MM.1S (cell line): ENCODE measurements at regions not wholly inside any gene's neighbourhood (a gene's known extent, or its start where the extent isn't known, plus 50 kb on each side); places are given as distances from the start of the nearest gene placed in this dataset.
"Not testable (repeated sequence)": the region's sequence is repeated elsewhere in the genome, so short reads cannot be mapped to it uniquely, and the experiment has no call there.

Experiments used
- DNase-seq: peaks from one replicate; pipeline ENCODE4 v3.0.0-alpha.2; 2015
- H2AFZ ChIP-seq: fragments of 300-600 bp; sonication (generic); 2 replicates; pipeline ENCODE4 v1.6.0; 2016; ENCODE audit warnings: antibody characterized with exemption, low read length
- H3F3A ChIP-seq: fragments of 300-600 bp; sonication (generic); 2 replicates; pipeline ENCODE4 v1.6.1; 2016; ENCODE audit warnings: mild to moderate bottlenecking, antibody characterized with exemption, low read length, moderate library complexity, mixed read lengths; ENCODE audit not compliant: insufficient read depth
- H3K27ac ChIP-seq: fragments of 300-600 bp; sonication (generic); 2 replicates; pipeline ENCODE4 v1.5.1; 2016; ENCODE audit warnings: mild to moderate bottlenecking, low read length
- H3K27me3 ChIP-seq: fragments of 300-600 bp; sonication (generic); replicated peaks from 2 replicates; pipeline ENCODE4 v1.6.0; 2016; ENCODE audit warnings: low read length; ENCODE audit not compliant: insufficient read depth
- H3K36me3 ChIP-seq: fragments of 300-600 bp; sonication (generic); replicated peaks from 2 replicates; pipeline ENCODE4 v1.6.1; 2016; ENCODE audit warnings: mild to moderate bottlenecking, low read length, mixed read lengths; ENCODE audit not compliant: insufficient read depth
- H3K4me1 ChIP-seq: fragments of 300-600 bp; sonication (generic); 2 replicates; pipeline ENCODE4 v1.6.1; 2016; ENCODE audit warnings: low read length, mixed read lengths
- H3K4me2 ChIP-seq: fragments of 300-600 bp; sonication (generic); 2 replicates; pipeline ENCODE4 v1.6.0; 2016; ENCODE audit warnings: low read depth, low read length
- H3K4me3 ChIP-seq: fragments of 300-600 bp; sonication (generic); 2 replicates; pipeline ENCODE4 v1.5.1; 2016; ENCODE audit warnings: low read length, mixed read lengths
- H3K79me2 ChIP-seq: fragments of 300-600 bp; sonication (generic); 2 replicates; pipeline ENCODE4 v1.6.1; 2016; ENCODE audit warnings: mixed run types, low read length, mixed read lengths
- H3K9ac ChIP-seq: fragments of 300-600 bp; sonication (generic); 2 replicates; pipeline ENCODE4 v1.6.1; 2016; ENCODE audit warnings: low read length, mixed read lengths
- H3K9me2 ChIP-seq: fragments of 300-600 bp; sonication (generic); replicated peaks from 2 replicates; pipeline ENCODE4 v1.6.1; 2016; ENCODE audit warnings: mild to moderate bottlenecking, low read length, mixed read lengths; ENCODE audit not compliant: insufficient read depth
- H3K9me3 ChIP-seq: fragments of 300-600 bp; sonication (generic); replicated peaks from 2 replicates; pipeline ENCODE4 v1.6.1; 2016; ENCODE audit warnings: mild to moderate bottlenecking, low read length, mixed read lengths; ENCODE audit not compliant: insufficient read depth
- H4K20me1 ChIP-seq: fragments of 300-600 bp; sonication (generic); 2 replicates; pipeline ENCODE4 v1.6.1; 2016; ENCODE audit warnings: mild to moderate bottlenecking, low read length, moderate library complexity, mixed read lengths; ENCODE audit not compliant: insufficient read depth
- EZH2 ChIP-seq: fragments of 300-600 bp; sonication (generic); optimal IDR thresholded peaks from 2 replicates; pipeline ENCODE3; 2017; ENCODE audit warnings: low read depth, mild to moderate bottlenecking, antibody characterized with exemption, low read length, mixed read lengths
- EZH2phosphoT487 ChIP-seq: fragments of 300-600 bp; sonication (generic); IDR thresholded peaks from 2 replicates; pipeline ENCODE4 v1.6.1; 2018; ENCODE audit warnings: antibody characterized with exemption, low read length
- TF ChIP-seq, protein P1 (sequence below): fragments of 300-600 bp; sonication (generic); IDR thresholded peaks from 2 replicates; pipeline ENCODE4 v1.5.1; 2016; ENCODE audit warnings: antibody characterized with exemption, low read length, mixed read lengths

DNA sequence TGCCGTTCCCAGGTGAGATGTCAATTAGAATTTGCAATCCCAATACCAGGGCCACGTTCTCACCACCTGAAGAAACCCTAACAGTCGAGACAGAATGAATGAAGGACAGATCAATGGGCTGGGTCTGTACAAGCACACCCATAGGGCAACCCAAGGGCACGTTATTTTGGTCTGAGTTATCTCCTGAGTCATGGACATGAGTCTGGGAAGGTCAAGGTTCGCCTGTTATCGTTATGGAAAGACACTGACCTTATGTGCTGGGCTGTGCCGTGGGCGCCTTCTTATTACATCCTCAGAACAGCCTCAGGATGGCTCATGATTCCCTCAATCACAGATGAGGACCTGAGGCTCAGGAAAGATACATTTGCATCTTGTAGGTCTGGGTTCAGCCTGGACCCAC lies 175.0 kb upstream of the SULF2 start:
- H3K4me1 ChIP-seq = no peaks in the 10 kb centered on the region
- no peak overlapping the region for H3K4me2 ChIP-seq
- no peaks in the 10 kb centered on the region for H3K9me2 ChIP-seq
- no peak for TF ChIP-seq EZH2
- no peaks in the 10 kb centered on the region for H3K36me3 ChIP-seq
- H3K79me2 ChIP-seq = no peaks in the 10 kb centered on the region
- H4K20me1 ChIP-seq = no peaks in the 10 kb centered on the region
- H3F3A ChIP-seq = no peaks in the 10 kb centered on the region
- H3K27me3 ChIP-seq = no peaks in the 10 kb centered on the region
- H2AFZ ChIP-seq = no peak overlapping the region
- no peak overlapping the region for H3K27ac ChIP-seq
- H3K9ac ChIP-seq = no peak overlapping the region
- no peaks in the 10 kb centered on the region for H3K9me3 ChIP-seq
- no peak overlapping the region for H3K4me3 ChIP-seq
- no peak for DNase-seq

DNA sequence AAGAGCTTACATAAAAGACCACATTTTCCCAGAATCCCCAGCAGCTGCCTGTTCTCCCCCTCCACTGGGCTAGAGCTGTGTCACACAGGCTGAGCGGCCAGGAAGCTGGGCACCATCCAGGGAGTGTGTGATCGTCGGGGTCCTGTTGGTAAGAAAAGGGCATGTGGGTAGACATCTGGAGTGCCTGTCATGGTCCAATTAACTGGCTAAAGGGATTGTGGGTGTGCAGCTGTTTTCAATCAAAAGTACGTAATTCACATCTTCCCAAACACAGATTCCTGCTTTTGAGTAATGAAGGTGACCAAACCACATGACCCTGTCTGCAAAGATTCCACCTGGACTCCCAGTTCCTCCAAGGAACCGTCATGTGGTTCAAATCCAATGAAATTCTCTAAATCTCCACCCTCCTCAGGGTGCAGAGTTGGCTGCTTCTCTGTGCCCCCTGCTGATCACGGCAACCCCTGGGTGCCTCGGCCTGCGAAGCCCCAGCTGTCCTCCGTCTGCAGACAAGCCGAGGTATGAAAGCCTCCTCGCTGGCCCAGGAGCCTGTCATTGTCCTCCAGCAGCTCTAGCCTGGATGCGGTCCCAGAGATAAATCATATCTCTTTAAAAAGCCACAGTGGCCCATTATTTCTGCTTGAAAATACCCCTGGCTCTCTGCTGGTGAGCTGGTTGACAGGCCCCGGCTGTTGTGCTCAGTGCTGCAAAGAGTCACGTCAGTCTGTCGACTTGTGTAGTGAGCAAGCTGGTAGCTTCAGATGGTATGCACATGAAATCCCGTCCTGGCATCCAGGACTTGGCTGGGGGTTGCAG lies 172.9 kb upstream of the SULF2 start:
- H3F3A ChIP-seq, H3K27me3 ChIP-seq, H3K9me3 ChIP-seq, H3K4me3 ChIP-seq, DNase-seq, H2AFZ ChIP-seq, H4K20me1 ChIP-seq, H3K9ac ChIP-seq, H3K79me2 ChIP-seq, H3K36me3 ChIP-seq, H3K4me1 ChIP-seq, H3K4me2 ChIP-seq, H3K9me2 ChIP-seq, H3K27ac ChIP-seq: not testable (repeated sequence)

DNA sequence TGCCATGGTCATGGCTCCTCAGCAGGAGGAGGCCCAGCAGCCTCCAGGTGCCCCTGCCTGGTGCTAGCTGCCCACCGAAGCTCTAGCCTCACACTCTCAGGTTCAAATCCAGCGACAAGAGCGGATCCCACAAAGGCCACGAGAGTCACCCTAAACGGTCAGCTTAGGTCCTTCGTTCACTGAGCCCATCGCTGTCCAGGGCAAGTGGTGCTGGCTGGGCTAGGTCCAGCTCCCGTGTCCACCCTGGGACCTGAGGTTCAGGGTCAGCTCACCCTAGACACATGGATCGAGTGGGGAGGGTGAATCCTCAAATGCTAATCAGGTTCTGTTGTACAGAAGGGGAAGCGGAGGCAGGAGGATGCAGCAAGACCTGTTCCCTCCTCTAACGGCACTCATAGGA lies 171.9 kb upstream of the SULF2 start:
- no peak for TF ChIP-seq EZH2phosphoT487
- TF ChIP-seq, protein P1, sequence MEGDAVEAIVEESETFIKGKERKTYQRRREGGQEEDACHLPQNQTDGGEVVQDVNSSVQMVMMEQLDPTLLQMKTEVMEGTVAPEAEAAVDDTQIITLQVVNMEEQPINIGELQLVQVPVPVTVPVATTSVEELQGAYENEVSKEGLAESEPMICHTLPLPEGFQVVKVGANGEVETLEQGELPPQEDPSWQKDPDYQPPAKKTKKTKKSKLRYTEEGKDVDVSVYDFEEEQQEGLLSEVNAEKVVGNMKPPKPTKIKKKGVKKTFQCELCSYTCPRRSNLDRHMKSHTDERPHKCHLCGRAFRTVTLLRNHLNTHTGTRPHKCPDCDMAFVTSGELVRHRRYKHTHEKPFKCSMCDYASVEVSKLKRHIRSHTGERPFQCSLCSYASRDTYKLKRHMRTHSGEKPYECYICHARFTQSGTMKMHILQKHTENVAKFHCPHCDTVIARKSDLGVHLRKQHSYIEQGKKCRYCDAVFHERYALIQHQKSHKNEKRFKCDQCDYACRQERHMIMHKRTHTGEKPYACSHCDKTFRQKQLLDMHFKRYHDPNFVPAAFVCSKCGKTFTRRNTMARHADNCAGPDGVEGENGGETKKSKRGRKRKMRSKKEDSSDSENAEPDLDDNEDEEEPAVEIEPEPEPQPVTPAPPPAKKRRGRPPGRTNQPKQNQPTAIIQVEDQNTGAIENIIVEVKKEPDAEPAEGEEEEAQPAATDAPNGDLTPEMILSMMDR = no peak
- no peak for TF ChIP-seq EZH2
- no peak overlapping the region for H3K27ac ChIP-seq
- no peak overlapping the region for H2AFZ ChIP-seq
- H3K9me3 ChIP-seq = no peaks in the 10 kb centered on the region
- no peak overlapping the region for H3K4me2 ChIP-seq
- H3K36me3 ChIP-seq = no peaks in the 10 kb centered on the region
- no peak overlapping the region for H3K4me3 ChIP-seq
- H3F3A ChIP-seq = no peaks in the 10 kb centered on the region
- H3K4me1 ChIP-seq = no peaks in the 10 kb centered on the region
- H3K27me3 ChIP-seq = no peaks in the 10 kb centered on the region
- H3K9ac ChIP-seq = no peak overlapping the region
- no peak for DNase-seq
- no peaks in the 10 kb centered on the region for H4K20me1 ChIP-seq
- no peaks in the 10 kb centered on the region for H3K9me2 ChIP-seq
- no peaks in the 10 kb centered on the region for H3K79me2 ChIP-seq

DNA sequence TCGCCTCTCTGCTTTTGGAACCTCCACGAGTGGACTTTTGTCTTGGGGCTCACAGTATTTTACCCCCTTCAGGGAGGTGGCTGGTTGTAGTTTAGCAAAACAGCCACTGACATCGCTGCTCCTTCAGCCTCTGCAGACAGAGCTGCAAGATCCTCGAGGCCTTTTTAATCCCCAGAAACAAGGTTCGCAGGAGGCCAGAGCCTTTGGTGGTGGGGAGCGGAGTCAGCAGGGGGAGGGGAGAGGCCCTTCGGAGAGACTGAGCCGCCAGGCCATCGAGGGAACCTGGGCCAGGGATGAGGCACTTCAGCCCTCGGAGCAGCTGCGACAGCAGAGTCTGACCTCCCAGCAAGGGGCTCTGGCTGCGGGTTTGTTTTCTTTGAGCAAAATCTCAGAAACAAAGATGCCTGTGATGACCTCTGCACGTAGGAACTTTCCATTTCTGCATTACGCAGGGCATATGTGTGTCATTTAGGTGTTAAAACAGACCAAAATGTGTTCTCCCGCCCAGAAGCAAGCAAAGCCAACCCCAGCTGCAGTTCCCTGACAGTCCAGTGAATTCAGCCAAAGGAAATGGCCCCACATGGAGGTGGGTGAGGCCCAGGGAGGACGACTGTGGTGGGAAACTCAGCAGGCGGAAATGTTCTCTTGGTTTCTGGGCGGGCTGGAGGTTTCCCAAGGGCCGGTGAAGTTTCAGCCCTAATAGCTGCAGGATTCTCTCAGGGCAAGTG lies 171.2 kb upstream of the SULF2 start:
- H3F3A ChIP-seq = no peaks in the 10 kb centered on the region
- no peak overlapping the region for H3K9ac ChIP-seq
- no peak overlapping the region for H3K4me2 ChIP-seq
- no peaks in the 10 kb centered on the region for H3K9me3 ChIP-seq
- TF ChIP-seq EZH2phosphoT487 (no peak), EZH2 (no peak)
- TF ChIP-seq, protein P1 = no peak
- H2AFZ ChIP-seq = no peak overlapping the region
- H3K4me3 ChIP-seq = no peak overlapping the region
- no peaks in the 10 kb centered on the region for H3K36me3 ChIP-seq
- no peaks in the 10 kb centered on the region for H3K9me2 ChIP-seq
- no peaks in the 10 kb centered on the region for H3K27me3 ChIP-seq
- no peaks in the 10 kb centered on the region for H3K4me1 ChIP-seq
- no peaks in the 10 kb centered on the region for H4K20me1 ChIP-seq
- no peaks in the 10 kb centered on the region for H3K79me2 ChIP-seq
- no peak overlapping the region for H3K27ac ChIP-seq
- DNase-seq = no peak
